ENCODE measurements at regions not wholly inside any gene's neighbourhood (a gene's known extent, or its start where the extent isn't known, plus 50 kb on each side); places are given as distances from the start of the nearest gene placed in this dataset.

- no peak for TF ChIP-seq POLR2A (IDR thresholded peaks at IDR 0.05; ENCODE audit: low read depth, low read length)
- TF ChIP-seq EZH2 (IDR thresholded peaks at IDR 0.05; ENCODE audit: borderline replicate concordance, low read depth, low read length, severe bottlenecking): no peak
- TF ChIP-seq CTCF (IDR thresholded peaks at IDR 0.05; ENCODE audit: extremely low read depth in 1 of 2, insufficient read depth in 1 of 2, low read depth in 1 of 2, low read length in 2 of 2): no peak
- TF ChIP-seq POLR2AphosphoS5 (IDR thresholded peaks at IDR 0.05; ENCODE audit: insufficient read depth, low read depth, low read length): no peak
- no peak for TF ChIP-seq MAX (IDR thresholded peaks at IDR 0.05; ENCODE audit: insufficient read depth, insufficient read length)
- no peak for TF ChIP-seq FOS (IDR thresholded peaks at IDR 0.05; ENCODE audit: borderline replicate concordance, insufficient read depth, low read length)
Observed at GRCh38 chr5:174583071-174583470, 141.3 kb upstream of the MSX2 start.
